Right cardiac atrium (tissue), 5 donors: ENCODE measurements at regions not wholly inside any gene's neighbourhood (a gene's known extent, or its start where the extent isn't known, plus 50 kb on each side); places are given as distances from the start of the nearest gene placed in this dataset.

Experiments
- ATAC-seq, 2 donors: fragments of 200-7000 bp; cut with Tn5 transposase; one replicate each; pipeline versions ENCODE4 v1.8.0 to v1.9.1; 2020; ENCODE audit warnings: moderate library complexity in 2 of 2, mild to moderate bottlenecking in 1 of 2
- DNase-seq, 3 donors: peaks; one replicate each; pipeline ENCODE4 v3.0.0-alpha.2; 2020
- H3K27ac ChIP-seq: one replicate; pipeline ENCODE4 v1.5.1; 2013; ENCODE audit warnings: mild to moderate bottlenecking, low read length, control low read depth, moderate library complexity
- H3K27me3 ChIP-seq: one replicate; pipeline ENCODE4 v1.6.1; 2013; ENCODE audit not compliant: control insufficient read depth, insufficient read depth
- H3K4me1 ChIP-seq: one replicate; pipeline ENCODE4 v1.6.1; 2013; ENCODE audit warnings: low read length; ENCODE audit not compliant: control insufficient read depth, insufficient read depth
- H3K4me3 ChIP-seq: one replicate; pipeline ENCODE4 v1.5.1; 2013; ENCODE audit warnings: low read length, control low read depth
- H3K9me3 ChIP-seq: one replicate; pipeline ENCODE4 v1.6.1; 2013; ENCODE audit warnings: low read length; ENCODE audit not compliant: control insufficient read depth
- WGBS: extraction: QIAGEN DNeasy Blood & Tissue Kit; methylation state at CpG from one replicate; pipeline ENCODE4 v1.1.7; 2013; 5-methylcytosine and 5-hydroxymethylcytosine counted together
- intact Hi-C, 4 donors: fragments of 100-400 bp; cut with DNase I; formaldehyde crosslinking; loops; one replicate each; pipeline versions ENCODE4 v1.11.0 to v1.14.0; 2022 to 2023
- donor health status: healthy with polysubstance abuse.
- donor health status: DM: no; HTN: yes; CAD: no.
- donor health status: DM: no; HTN: no; CAD: no.
- donor health status: DM: no; HTN: yes; CAD: no; lungs with severe emphysema.
- donor health status: DM: yes; HTN: yes; CAD: no.

GRCh38 chr2:121036226-121036692 is 248.7 kb downstream of the TFCP2L1 start:
- no peak overlapping the region for H3K4me3 ChIP-seq
- 85% methylated on average over 2 of the region's 2 CpGs for WGBS
- no peaks in the 10 kb centered on the region for H3K4me1 ChIP-seq
- H3K9me3 ChIP-seq: no peaks in the 10 kb centered on the region
- intact Hi-C loops: no loop called here
- ATAC-seq (no peak), DNase-seq (no peak)
- no peak overlapping the region for H3K27ac ChIP-seq
- H3K27me3 ChIP-seq: no peaks in the 10 kb centered on the region

GRCh38 chr2:121037480-121037879 is 247.5 kb downstream of the TFCP2L1 start:
- H3K27me3 ChIP-seq: no peaks in the 10 kb centered on the region
- DNase-seq (no peak), ATAC-seq (no peak)
- no peak overlapping the region for H3K4me3 ChIP-seq
- no peaks in the 10 kb centered on the region for H3K4me1 ChIP-seq
- no peaks in the 10 kb centered on the region for H3K9me3 ChIP-seq
- H3K27ac ChIP-seq: no peak overlapping the region
- WGBS: 90% methylated on average over 2 of the region's 2 CpGs
- intact Hi-C loops: no loop called here

GRCh38 chr2:121038031-121038430 is 247.0 kb downstream of the TFCP2L1 start:
- no peaks in the 10 kb centered on the region for H3K9me3 ChIP-seq
- DNase-seq: no peak
- no peak overlapping the region for H3K27ac ChIP-seq
- H3K4me3 ChIP-seq: no peak overlapping the region
- 69% methylated on average over 7 of the region's 7 CpGs for WGBS
- no peak for ATAC-seq
- intact Hi-C loops: no loop called here
- no peaks in the 10 kb centered on the region for H3K4me1 ChIP-seq
- no peaks in the 10 kb centered on the region for H3K27me3 ChIP-seq

GRCh38 chr2:121038431-121038830 is 246.6 kb downstream of the TFCP2L1 start:
- DNase-seq: no peak
- H3K4me1 ChIP-seq: no peaks in the 10 kb centered on the region
- no peak overlapping the region for H3K4me3 ChIP-seq
- WGBS: 89% methylated on average over 5 of the region's 5 CpGs
- H3K27ac ChIP-seq: no peak overlapping the region
- H3K9me3 ChIP-seq: no peaks in the 10 kb centered on the region
- ATAC-seq: no peak
- intact Hi-C loops: no loop called here
- H3K27me3 ChIP-seq: no peaks in the 10 kb centered on the region

- Histone ChIP-seq H3K4me3 (no peak overlapping the region), H3K27me3 (no peaks in the 10 kb centered on the region), H3K9me3 (no peaks in the 10 kb centered on the region), H3K27ac (no peak overlapping the region), H3K4me1 (no peaks in the 10 kb centered on the region)
- WGBS: 74% methylated on average over 8 of the region's 8 CpGs
- DNase-seq (no peak), ATAC-seq (peak in 1 of 2 donors; percentile 23)
- intact Hi-C loops: no loop called here
Observed at GRCh38 chr2:121038891-121039616, 245.9 kb downstream of the TFCP2L1 start.

GRCh38 chr2:121039679-121040078 is 245.3 kb downstream of the TFCP2L1 start:
- no peak for DNase-seq
- H3K4me3 ChIP-seq: no peak overlapping the region
- H3K9me3 ChIP-seq: no peaks in the 10 kb centered on the region
- no peaks in the 10 kb centered on the region for H3K4me1 ChIP-seq
- no peak for ATAC-seq
- no peaks in the 10 kb centered on the region for H3K27me3 ChIP-seq
- intact Hi-C loops: no loop called here
- 38% methylated on average over 3 of the region's 3 CpGs for WGBS
- no peak overlapping the region for H3K27ac ChIP-seq

GRCh38 chr2:121041516-121041915 is 243.5 kb downstream of the TFCP2L1 start:
- intact Hi-C loops: no loop called here
- H3K4me3 ChIP-seq: no peak overlapping the region
- ATAC-seq (no peak), DNase-seq (no peak)
- no peaks in the 10 kb centered on the region for H3K9me3 ChIP-seq
- no peaks in the 10 kb centered on the region for H3K4me1 ChIP-seq
- 0% methylated on average over 1 of the region's 1 CpG for WGBS
- H3K27ac ChIP-seq: no peak overlapping the region
- no peaks in the 10 kb centered on the region for H3K27me3 ChIP-seq

GRCh38 chr2:121043061-121043826 is 241.8 kb downstream of the TFCP2L1 start:
- no peak for ATAC-seq
- 82% methylated on average over 8 of the region's 8 CpGs for WGBS
- H3K27me3 ChIP-seq: no peaks in the 10 kb centered on the region
- DNase-seq: no peak
- H3K9me3 ChIP-seq: no peaks in the 10 kb centered on the region
- intact Hi-C loops: no loop called here
- H3K27ac ChIP-seq: no peak overlapping the region
- H3K4me1 ChIP-seq: no peaks in the 10 kb centered on the region
- no peak overlapping the region for H3K4me3 ChIP-seq

GRCh38 chr2:121043827-121044222 is 241.2 kb downstream of the TFCP2L1 start:
- no peak for DNase-seq
- no peaks in the 10 kb centered on the region for H3K27me3 ChIP-seq
- no peak overlapping the region for H3K27ac ChIP-seq
- no peak for ATAC-seq
- no peaks in the 10 kb centered on the region for H3K9me3 ChIP-seq
- intact Hi-C loops: no loop called here
- H3K4me3 ChIP-seq: no peak overlapping the region
- no peaks in the 10 kb centered on the region for H3K4me1 ChIP-seq
- 56% methylated on average over 3 of the region's 3 CpGs for WGBS

- Histone ChIP-seq H3K27me3 (no peaks in the 10 kb centered on the region), H3K4me1 (no peaks in the 10 kb centered on the region), H3K4me3 (no peak overlapping the region), H3K27ac (no peak overlapping the region), H3K9me3 (no peaks in the 10 kb centered on the region)
- DNase-seq: no peak
- WGBS: 64% methylated on average over 7 of the region's 7 CpGs
- intact Hi-C loops: no loop called here
- no peak for ATAC-seq
Observed at GRCh38 chr2:121044412-121044811, 240.6 kb downstream of the TFCP2L1 start.

GRCh38 chr2:121045245-121045644 is 239.8 kb downstream of the TFCP2L1 start:
- Histone ChIP-seq H3K4me1 (no peaks in the 10 kb centered on the region), H3K4me3 (no peak overlapping the region), H3K27me3 (no peaks in the 10 kb centered on the region), H3K27ac (no peak overlapping the region), H3K9me3 (no peaks in the 10 kb centered on the region)
- DNase-seq (no peak), ATAC-seq (no peak)
- 93% methylated on average over 11 of the region's 11 CpGs for WGBS
- intact Hi-C loops: no loop called here
